ENCODE measurements at regions not wholly inside any gene's neighbourhood (a gene's known extent, or its start where the extent isn't known, plus 50 kb on each side); places are given as distances from the start of the nearest gene placed in this dataset.

DNA sequence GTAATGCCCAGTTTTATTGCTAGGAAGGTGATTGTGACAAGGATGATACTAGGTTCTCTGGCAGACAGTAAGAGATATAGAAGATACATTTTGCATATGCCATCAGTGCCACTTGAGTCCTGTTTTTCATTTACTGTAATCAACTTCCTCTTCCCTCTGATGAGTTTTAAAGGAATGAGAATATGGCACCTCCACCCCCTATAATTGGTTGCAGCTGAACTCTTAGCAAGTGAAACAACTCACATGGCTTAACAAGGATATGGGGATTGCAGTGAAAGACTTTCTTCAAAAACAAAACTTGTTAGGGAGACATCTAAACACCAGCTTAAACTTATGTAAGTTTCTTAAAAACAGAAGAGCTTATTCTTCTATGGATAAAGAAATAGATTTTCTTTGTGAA, 90.0 kb downstream of the AREG start:
- in situ Hi-C loops (cut with MboI; ENCODE audit: low pct_unique_long_range_greater_than_20kb in 2 of 9, low sequenced_read_pairs in 9 of 9, unreplicated experiment in 9 of 9) = loop anchor here in 1 of 9 experiments (25.0 kb wide), 1 partner anchor 127 kb away; no protein-coding TSS in a partner anchor
- Histone ChIP-seq H3K4me3 (no peak overlapping the region), H3K4me1 (replicated peaks in 1 of 2) (peaks cover 0 to 3% of the 10 kb centered on the region in 2 donors), H3K27ac (no peak overlapping the region)
- ATAC-seq (replicated peaks in 6 of 8) = peak in 2 of 8 experiments; percentile 51 to 58

DNA sequence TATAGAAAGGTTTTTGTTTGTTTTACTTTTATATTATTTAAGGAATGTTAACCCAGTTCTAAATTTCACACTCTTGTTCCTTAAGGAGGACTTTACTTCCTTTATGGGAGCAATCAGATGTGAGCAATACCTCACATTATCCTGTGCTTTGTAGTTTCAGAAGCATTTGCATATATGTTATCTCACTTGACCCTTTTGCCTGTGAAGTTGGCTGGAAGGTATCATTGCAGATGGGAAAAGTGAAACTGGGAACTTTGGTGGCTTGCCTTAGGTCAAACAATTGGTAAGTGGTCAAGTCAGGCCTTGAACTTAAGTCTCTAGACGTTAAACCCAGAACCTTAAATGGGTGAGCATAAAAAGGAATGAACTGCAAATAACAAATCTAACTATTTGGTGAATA, 90.6 kb downstream of the AREG start:
- H3K4me3 ChIP-seq = no peak overlapping the region
- WGBS, 10 experiments = 13 to 100% (median 89%) methylated on average over 1 of the region's 1 CpG; no CpG with 5 or more reads in 3 of the 10 experiments
- no peak overlapping the region for H3K27ac ChIP-seq
- no peak for ATAC-seq (replicated peaks in 6 of 8)
- in situ Hi-C loops (cut with MboI; ENCODE audit: low pct_unique_long_range_greater_than_20kb in 2 of 9, low sequenced_read_pairs in 9 of 9, unreplicated experiment in 9 of 9) = loop anchor here in 1 of 9 experiments (25.0 kb wide), 1 partner anchor 127 kb away; no protein-coding TSS in a partner anchor
- peaks cover 0 to 3% of the 10 kb centered on the region in 2 donors for H3K4me1 ChIP-seq (replicated peaks in 1 of 2)

DNA sequence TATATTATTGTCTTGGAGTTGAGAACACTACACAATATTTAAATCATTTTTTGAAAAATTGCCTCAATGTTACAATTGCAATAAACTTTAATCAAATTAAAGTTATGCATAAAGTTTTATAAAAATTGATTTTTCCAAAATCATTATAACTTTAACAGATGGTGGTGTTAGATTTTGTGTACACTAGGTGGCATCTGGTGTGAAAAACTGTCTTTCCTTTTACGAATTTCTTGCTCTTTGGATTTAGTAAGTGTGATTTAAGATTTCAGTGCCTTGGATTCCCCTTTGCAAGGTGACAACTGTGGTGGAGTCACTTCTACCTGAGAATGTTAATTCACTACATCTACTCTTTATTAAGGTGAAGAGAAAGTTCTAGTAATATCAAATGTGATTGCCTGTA, 91.6 kb downstream of the AREG start:
- no peak for ATAC-seq (replicated peaks in 6 of 8)
- no peak overlapping the region for H3K4me3 ChIP-seq
- 17 to 83% (median 71%) methylated on average over 1 of the region's 1 CpG; no CpG with 5 or more reads in 2 of the 10 experiments for WGBS, 10 experiments
- in situ Hi-C loops (cut with MboI; ENCODE audit: low pct_unique_long_range_greater_than_20kb in 2 of 9, low sequenced_read_pairs in 9 of 9, unreplicated experiment in 9 of 9) = loop anchor here in 1 of 9 experiments (25.0 kb wide), 1 partner anchor 126 kb away; no protein-coding TSS in a partner anchor
- H3K27ac ChIP-seq = no peak overlapping the region
- H3K4me1 ChIP-seq (replicated peaks in 1 of 2) = peaks cover 0 to 3% of the 10 kb centered on the region in 2 donors

DNA sequence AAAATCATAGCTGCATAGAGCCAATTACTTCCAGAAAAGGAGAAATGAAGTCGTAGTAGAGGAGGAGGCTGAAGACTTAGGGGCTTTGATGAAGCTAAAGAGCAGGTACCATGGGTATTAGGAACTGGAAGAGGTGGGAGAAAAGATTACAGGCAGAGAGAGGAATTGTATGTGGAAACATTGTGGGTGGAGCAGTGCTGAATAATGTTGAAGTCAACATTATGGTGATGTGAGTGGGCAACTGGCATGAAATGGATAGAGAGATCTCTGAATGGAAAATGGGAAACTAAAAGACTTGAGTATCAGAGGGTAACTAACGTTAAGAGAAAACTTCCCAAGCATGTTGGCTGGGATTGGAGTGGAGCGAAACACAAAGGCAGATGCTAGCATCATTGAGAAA, 92.5 kb downstream of the AREG start:
- WGBS, 10 experiments = 33 to 100% (median 82%) methylated on average over 1 to 3 of the region's 3 CpGs; no CpG with 5 or more reads in 1 of the 10 experiments
- H3K4me1 ChIP-seq (replicated peaks in 1 of 2) = no peaks in the 10 kb centered on the region
- peak in 2 of 8 experiments; percentile 44 to 63 for ATAC-seq (replicated peaks in 6 of 8)
- H3K27ac ChIP-seq = no peak overlapping the region
- H3K4me3 ChIP-seq = no peak overlapping the region
- in situ Hi-C loops (cut with MboI; ENCODE audit: low pct_unique_long_range_greater_than_20kb in 2 of 9, low sequenced_read_pairs in 9 of 9, unreplicated experiment in 9 of 9) = loop anchor here in 1 of 9 experiments (25.0 kb wide), 1 partner anchor 125 kb away; no protein-coding TSS in a partner anchor

DNA sequence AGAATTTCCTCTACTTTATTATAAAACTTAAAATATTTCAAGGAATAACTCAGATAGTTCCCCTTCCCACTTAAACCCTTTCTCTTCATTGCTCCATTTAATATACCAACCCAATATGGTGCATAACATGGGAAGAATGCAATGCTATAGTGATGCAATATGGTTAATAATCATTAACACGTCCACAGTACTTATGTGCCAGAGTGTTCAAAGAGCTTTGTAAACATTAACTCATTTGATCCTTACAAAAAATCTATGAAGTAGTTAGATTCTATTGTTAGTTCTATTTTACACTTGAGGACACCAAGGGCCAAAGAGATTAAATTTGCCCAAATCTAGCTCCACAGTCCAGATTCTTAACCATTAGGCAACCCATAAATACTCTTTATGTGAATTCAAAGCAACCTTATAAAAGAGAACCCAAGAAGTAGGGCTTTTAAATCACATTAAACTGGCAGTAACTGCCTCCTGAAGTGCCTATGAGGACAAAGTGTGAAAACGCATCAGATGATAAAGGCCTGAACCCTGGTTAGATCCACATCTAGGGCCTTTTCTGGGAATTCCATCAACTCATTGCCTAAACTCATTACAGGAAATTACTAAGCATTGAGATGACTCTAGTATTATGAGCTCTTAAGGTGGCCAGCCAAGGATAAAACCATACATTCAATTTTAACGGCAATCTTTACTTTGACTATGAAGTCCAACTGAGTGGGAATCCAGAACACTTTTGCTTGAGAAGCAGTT, 94.3 kb downstream of the AREG start:
- WGBS, 10 experiments = 50 to 100% (median 80%) methylated on average over 1 to 3 of the region's 3 CpGs; no CpG with 5 or more reads in 1 of the 10 experiments
- Histone ChIP-seq H3K4me3 (no peak overlapping the region), H3K27ac (no peak overlapping the region), H3K4me1 (replicated peaks in 1 of 2) (peaks cover 0 to 3% of the 10 kb centered on the region in 2 donors)
- in situ Hi-C loops (cut with MboI; ENCODE audit: low pct_unique_long_range_greater_than_20kb in 2 of 9, low sequenced_read_pairs in 9 of 9, unreplicated experiment in 9 of 9) = loop anchor here in 1 of 9 experiments (25.0 kb wide), 1 partner anchor 123 kb away; no protein-coding TSS in a partner anchor
- no peak for ATAC-seq (replicated peaks in 6 of 8)

DNA sequence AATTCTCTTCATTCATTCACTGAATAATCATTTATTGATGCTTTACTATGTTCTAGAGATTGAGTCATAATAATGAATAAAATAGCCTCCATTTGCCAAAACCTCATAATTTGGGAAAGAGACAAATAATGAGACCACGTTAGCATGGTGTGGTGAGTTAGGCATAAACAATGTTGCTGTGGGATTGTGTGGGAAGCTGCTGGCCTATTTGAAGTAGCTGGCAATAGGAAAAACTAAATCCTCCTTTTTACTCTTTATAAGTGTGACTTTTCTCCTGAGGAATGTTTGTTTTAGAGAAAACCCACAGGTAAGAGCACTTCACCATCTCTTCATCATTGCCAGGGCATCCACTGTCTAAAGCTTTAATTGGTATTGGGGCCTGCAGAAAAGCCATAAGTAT, 95.3 kb downstream of the AREG start:
- no peak for ATAC-seq (replicated peaks in 6 of 8)
- in situ Hi-C loops (cut with MboI; ENCODE audit: low pct_unique_long_range_greater_than_20kb in 2 of 9, low sequenced_read_pairs in 9 of 9, unreplicated experiment in 9 of 9) = loop anchor here in 1 of 9 experiments (25.0 kb wide), 1 partner anchor 122 kb away; no protein-coding TSS in a partner anchor
- 0 to 100% (median 80%) methylated on average over 1 of the region's 1 CpG; no CpG with 5 or more reads in 3 of the 10 experiments for WGBS, 10 experiments
- Histone ChIP-seq H3K4me3 (no peak overlapping the region), H3K4me1 (replicated peaks in 1 of 2) (peaks cover 0 to 3% of the 10 kb centered on the region in 2 donors), H3K27ac (no peak overlapping the region)

DNA sequence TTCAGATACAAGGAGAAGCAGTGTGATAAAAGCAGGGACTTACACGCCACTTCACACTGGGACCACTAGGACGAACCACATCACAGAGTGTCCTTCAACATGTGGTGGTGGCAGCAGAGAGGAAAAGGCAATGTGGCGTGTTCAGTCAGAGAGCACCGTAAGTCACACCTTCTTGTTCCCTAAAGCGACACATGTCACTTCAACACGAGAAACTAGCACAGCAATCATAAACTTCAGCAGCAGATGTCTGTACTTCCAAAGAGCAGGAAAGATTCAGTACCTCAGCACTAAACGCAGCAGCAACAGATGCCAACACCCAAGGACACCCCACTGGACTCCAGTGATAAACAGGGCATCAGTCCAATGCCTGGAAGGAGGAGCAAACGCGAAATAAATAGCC, 96.7 kb downstream of the AREG start:
- H3K4me3 ChIP-seq = no peak overlapping the region
- no peak for ATAC-seq (replicated peaks in 6 of 8)
- H3K4me1 ChIP-seq (replicated peaks in 1 of 2) = peaks cover 0 to 3% of the 10 kb centered on the region in 2 donors
- H3K27ac ChIP-seq = no peak overlapping the region
- in situ Hi-C loops (cut with MboI; ENCODE audit: low pct_unique_long_range_greater_than_20kb in 2 of 9, low sequenced_read_pairs in 9 of 9, unreplicated experiment in 9 of 9) = loop anchor here in 1 of 9 experiments (25.0 kb wide), 1 partner anchor 121 kb away; no protein-coding TSS in a partner anchor
- 60 to 100% (median 93%) methylated on average over 1 to 8 of the region's 9 CpGs; no CpG with 5 or more reads in 1 of the 10 experiments for WGBS, 10 experiments

DNA sequence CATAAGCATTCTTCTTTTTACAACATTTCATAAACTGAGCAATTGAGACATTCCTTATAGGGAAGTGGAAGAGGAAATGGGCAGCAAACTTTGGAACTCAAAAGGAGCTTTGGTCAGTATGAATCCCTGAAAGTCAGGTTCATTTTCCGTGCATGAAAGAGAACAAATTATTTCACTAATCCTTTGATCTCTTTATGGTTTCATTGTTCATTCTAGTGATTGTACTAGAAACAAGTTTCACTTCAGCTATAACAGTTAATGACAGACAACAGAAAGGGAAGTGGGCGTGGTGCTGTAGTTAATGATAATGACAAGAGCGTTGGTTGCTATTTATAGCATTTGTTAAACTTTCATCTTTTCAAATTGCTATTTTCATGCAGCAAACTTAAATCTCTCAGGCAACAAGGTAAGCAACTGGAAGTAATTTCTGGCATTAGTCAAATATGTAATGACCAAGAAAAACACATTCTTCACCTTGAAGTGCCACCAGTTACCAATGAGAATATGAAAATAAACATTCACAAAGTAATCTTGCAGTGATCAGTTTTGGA, 98.4 kb downstream of the AREG start:
- 0 to 67% (median 29%) methylated on average over 1 to 3 of the region's 3 CpGs; no CpG with 5 or more reads in 1 of the 10 experiments for whole genome bisulfite sequencing, 10 experiments
- ATAC-seq (replicated peaks in 6 of 8) = peak in 2 of 8 experiments; percentile 11 to 12
- in situ Hi-C loops (cut with MboI; ENCODE audit: low pct_unique_long_range_greater_than_20kb in 2 of 9, low sequenced_read_pairs in 9 of 9, unreplicated experiment in 9 of 9) = loop anchor here in 1 of 9 experiments (25.0 kb wide), 1 partner anchor 119 kb away; no protein-coding TSS in a partner anchor

DNA sequence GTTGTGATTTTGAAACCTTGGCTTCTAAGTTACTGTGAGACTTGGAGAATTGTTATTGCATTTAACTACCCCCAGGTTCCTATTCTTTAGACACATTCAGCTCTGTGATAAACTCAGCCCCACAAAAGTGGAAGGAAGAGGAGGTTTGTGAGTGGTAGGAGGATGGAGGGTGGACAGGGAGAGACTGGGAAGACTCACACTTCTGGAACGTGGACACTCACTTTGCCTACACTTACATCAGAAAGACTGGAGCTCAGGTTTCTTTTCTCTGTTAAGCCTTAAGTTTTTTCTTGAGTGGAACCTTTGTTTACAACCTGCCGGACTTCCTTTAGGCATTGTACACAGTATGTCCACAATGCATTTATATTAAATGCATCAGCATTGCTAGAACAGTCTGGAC, 99.0 kb downstream of the AREG start:
- H3K4me1 ChIP-seq (replicated peaks in 1 of 2) = peaks cover 0 to 3% of the 10 kb centered on the region in 2 donors
- no peak overlapping the region for H3K27ac ChIP-seq
- 13 to 100% (median 62%) methylated on average over 1 to 2 of the region's 2 CpGs; no CpG with 5 or more reads in 4 of the 10 experiments for WGBS, 10 experiments
- in situ Hi-C loops (cut with MboI; ENCODE audit: low pct_unique_long_range_greater_than_20kb in 2 of 9, low sequenced_read_pairs in 9 of 9, unreplicated experiment in 9 of 9) = loop anchor here in 1 of 9 experiments (25.0 kb wide), 1 partner anchor 118 kb away; no protein-coding TSS in a partner anchor
- no peak overlapping the region for H3K4me3 ChIP-seq
- peak in 1 of 8 experiments; percentile 16 for ATAC-seq (replicated peaks in 6 of 8)

More for the DNA sequence above, 98.4 kb downstream of the AREG start:
- Histone ChIP-seq H3K27ac (no peak overlapping the region), H3K4me1 (replicated peaks in 1 of 2) (peaks cover 0 to 3% of the 10 kb centered on the region in 2 donors), H3K4me3 (no peak overlapping the region)

DNA sequence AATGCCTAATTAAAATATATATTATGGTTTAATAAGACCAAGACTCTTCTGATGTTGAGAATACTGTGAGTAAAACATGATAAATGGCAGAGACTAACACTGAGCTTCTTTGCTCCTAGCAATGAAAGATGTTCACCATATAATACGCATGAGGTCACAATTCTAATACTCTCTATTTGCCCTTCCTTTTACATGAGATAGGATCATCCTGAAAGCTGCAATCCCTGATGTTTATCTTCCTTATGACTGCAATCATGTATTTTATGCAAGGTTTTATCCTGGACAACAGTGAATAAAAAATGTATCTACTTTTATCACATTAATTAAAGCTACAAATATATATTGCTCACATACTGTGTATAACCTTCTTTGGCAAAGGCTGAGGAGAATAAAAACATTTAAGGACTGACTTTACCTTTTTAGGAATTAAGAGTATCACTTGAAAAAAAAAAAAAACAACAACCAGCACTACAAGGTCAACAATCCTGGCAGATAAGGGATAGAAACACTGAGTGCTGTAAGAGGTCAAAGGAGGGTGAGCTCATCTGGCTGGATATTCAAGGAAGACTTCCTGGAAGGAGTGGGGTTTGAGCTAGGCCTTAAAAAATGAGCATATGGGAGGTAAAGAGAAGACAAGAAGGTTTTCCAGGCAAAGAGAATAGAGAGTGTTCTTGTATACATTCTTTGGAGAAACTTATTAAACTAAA, 99.9 kb downstream of the AREG start:
- peak in 2 of 8 experiments; percentile 9 to 10 for ATAC-seq (replicated peaks in 6 of 8)
- in situ Hi-C loops (cut with MboI; ENCODE audit: low pct_unique_long_range_greater_than_20kb in 2 of 9, low sequenced_read_pairs in 9 of 9, unreplicated experiment in 9 of 9) = loop anchor here in 1 of 9 experiments (25.0 kb wide), 1 partner anchor 117 kb away; no protein-coding TSS in a partner anchor
- Histone ChIP-seq H3K4me3 (no peak overlapping the region), H3K4me1 (replicated peaks in 1 of 2) (peaks cover 0 to 3% of the 10 kb centered on the region in 2 donors), H3K27ac (no peak overlapping the region)
- 67 to 100% (median 90%) methylated on average over 1 of the region's 1 CpG; no CpG with 5 or more reads in 2 of the 10 experiments for WGBS, 10 experiments

DNA sequence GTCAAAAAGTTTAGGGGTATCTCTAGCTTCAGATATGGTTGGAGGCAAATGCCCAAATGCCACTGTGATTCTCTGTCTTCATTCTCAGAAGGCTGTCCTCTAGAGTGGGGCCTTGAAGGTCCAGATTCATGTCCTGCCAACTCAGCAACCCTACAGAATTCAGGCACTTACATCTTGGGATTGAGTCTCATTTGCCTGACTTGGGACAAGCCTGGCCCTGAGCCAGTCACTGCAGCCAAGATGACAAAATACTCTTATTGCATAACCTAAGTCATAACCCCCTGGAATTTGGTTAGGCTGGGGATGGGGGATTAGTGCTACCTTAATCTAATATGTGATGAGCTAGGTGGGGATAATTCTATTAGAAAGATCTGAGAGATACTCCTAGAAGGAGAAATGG, 100.5 kb downstream of the AREG start:
- H3K4me3 ChIP-seq = no peak overlapping the region
- no peak overlapping the region for H3K27ac ChIP-seq
- no peak for ATAC-seq (replicated peaks in 6 of 8)
- peaks cover 0 to 3% of the 10 kb centered on the region in 2 donors for H3K4me1 ChIP-seq (replicated peaks in 1 of 2)
- in situ Hi-C loops (cut with MboI; ENCODE audit: low pct_unique_long_range_greater_than_20kb in 2 of 9, low sequenced_read_pairs in 9 of 9, unreplicated experiment in 9 of 9) = loop anchor here in 1 of 9 experiments (25.0 kb wide), 1 partner anchor 117 kb away; no protein-coding TSS in a partner anchor

DNA sequence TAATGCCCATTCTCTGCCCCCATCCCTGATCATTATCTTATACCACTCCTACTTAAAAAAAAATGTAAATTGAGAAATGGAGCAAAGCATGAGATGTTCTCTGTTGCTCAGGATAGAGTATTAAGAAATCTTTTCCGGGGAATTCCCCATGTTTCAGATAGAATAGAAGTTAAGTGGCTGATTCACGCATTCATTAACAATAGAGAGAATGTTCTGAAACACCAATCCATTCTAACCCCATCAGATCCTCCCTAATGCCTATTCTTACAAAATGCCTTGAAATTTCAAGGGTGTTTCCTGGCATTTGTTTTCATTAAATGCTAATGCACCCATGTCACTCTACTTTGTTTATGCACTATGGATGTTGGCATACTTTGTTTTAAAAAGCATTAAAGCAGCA, 101.1 kb downstream of the AREG start:
- 7 to 100% (median 48%) methylated on average over 1 to 2 of the region's 2 CpGs; no CpG with 5 or more reads in 2 of the 10 experiments for WGBS, 10 experiments
- Histone ChIP-seq H3K27ac (no peak overlapping the region), H3K4me1 (replicated peaks in 1 of 2) (peaks cover 0 to 3% of the 10 kb centered on the region in 2 donors), H3K4me3 (no peak overlapping the region)
- in situ Hi-C loops (cut with MboI; ENCODE audit: low pct_unique_long_range_greater_than_20kb in 2 of 9, low sequenced_read_pairs in 9 of 9, unreplicated experiment in 9 of 9) = loop anchor here in 1 of 9 experiments (25.0 kb wide), 1 partner anchor 116 kb away; no protein-coding TSS in a partner anchor
- peak in 5 of 8 experiments; percentile 30 to 92 (median 47) for ATAC-seq (replicated peaks in 6 of 8)
